ENCODE measurements at regions not wholly inside any gene's neighbourhood (a gene's known extent, or its start where the extent isn't known, plus 50 kb on each side); places are given as distances from the start of the nearest gene placed in this dataset.

DNA sequence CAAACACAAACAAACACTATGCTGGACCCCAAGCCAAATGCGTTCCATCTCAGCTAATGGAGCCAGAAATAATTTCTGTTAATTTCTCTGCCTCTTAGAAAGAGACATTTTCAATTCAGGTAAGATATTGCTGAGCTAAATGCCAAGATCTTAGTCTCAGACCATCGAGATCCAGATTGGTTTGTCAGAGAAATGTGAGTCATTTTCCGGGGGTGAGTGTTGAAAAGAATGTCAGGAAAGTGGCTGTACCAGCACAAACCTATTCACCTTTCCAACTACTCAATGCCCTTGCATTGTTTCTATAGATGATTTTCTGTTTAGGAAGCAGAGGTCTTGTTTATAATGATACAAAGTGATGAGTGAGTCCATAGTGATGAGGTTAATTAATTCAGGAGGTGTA lies 266.8 kb upstream of the TSHZ3 start:
- TF ChIP-seq, protein P1, sequence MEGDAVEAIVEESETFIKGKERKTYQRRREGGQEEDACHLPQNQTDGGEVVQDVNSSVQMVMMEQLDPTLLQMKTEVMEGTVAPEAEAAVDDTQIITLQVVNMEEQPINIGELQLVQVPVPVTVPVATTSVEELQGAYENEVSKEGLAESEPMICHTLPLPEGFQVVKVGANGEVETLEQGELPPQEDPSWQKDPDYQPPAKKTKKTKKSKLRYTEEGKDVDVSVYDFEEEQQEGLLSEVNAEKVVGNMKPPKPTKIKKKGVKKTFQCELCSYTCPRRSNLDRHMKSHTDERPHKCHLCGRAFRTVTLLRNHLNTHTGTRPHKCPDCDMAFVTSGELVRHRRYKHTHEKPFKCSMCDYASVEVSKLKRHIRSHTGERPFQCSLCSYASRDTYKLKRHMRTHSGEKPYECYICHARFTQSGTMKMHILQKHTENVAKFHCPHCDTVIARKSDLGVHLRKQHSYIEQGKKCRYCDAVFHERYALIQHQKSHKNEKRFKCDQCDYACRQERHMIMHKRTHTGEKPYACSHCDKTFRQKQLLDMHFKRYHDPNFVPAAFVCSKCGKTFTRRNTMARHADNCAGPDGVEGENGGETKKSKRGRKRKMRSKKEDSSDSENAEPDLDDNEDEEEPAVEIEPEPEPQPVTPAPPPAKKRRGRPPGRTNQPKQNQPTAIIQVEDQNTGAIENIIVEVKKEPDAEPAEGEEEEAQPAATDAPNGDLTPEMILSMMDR (conservative IDR thresholded peaks at IDR 0.05; ENCODE audit: low read depth), result no peak
- no peak overlapping the region for H3K27ac ChIP-seq
- ChIA-PET POLR2A (ENCODE audit: low non-redundant PET) (no interaction called here), CTCF (no interaction called here)
- DNase-seq (ENCODE audit: low spot score), result no peak

GRCh38 chr19:31617010-31617585 lies 267.9 kb upstream of the TSHZ3 start:
- H3K27ac ChIP-seq, result no peak overlapping the region
- ChIA-PET POLR2A (ENCODE audit: low non-redundant PET) (no interaction called here), CTCF (no interaction called here)
- no peak for DNase-seq (ENCODE audit: low spot score)
- TF ChIP-seq, protein P1 (conservative IDR thresholded peaks at IDR 0.05; ENCODE audit: low read depth), result no peak

GRCh38 chr19:31625056-31625455 lies 275.8 kb upstream of the TSHZ3 start:
- POLR2A ChIA-PET (ENCODE audit: low non-redundant PET), result no interaction called here
- H3K27ac ChIP-seq, result no peak overlapping the region

GRCh38 chr19:31625575-31625974 lies 276.3 kb upstream of the TSHZ3 start:
- ChIA-PET POLR2A (ENCODE audit: low non-redundant PET) (no interaction called here), CTCF (no interaction called here)
- H3K27ac ChIP-seq, result no peak overlapping the region
- no peak for DNase-seq (ENCODE audit: low spot score)
- TF ChIP-seq, protein P1 (conservative IDR thresholded peaks at IDR 0.05; ENCODE audit: low read depth), result no peak

More at GRCh38 chr19:31625056-31625455, 275.8 kb upstream of the TSHZ3 start:
- DNase-seq (ENCODE audit: low spot score), result no peak
- CTCF ChIA-PET, result no interaction called here
- TF ChIP-seq, protein P1 (conservative IDR thresholded peaks at IDR 0.05; ENCODE audit: low read depth), result no peak

DNA sequence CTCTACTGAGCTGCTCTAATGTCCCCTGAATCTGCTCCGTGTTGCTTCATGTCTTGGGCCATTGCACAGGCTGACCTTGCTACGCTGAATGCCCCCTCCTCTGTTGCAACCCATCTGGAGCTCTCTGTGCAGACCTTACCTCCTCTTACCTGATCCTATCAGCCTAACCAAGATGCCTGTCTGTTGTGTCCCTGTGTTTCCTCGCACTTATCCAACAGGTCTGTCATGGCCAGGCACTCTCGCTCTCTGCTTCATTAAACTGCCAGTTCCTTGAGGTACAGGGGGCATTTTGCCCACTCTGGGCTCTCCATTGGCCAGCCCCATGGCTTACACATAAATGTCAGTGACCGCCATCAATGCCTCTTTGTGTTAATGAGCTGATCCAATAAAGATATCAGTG lies 277.7 kb upstream of the TSHZ3 start:
- POLR2A ChIA-PET (ENCODE audit: low non-redundant PET), result no interaction called here
- TF ChIP-seq, protein P1 (conservative IDR thresholded peaks at IDR 0.05; ENCODE audit: low read depth), result no peak
- CTCF ChIA-PET, result no interaction called here
- no peak overlapping the region for H3K27ac ChIP-seq
- no peak for DNase-seq (ENCODE audit: low spot score)

DNA sequence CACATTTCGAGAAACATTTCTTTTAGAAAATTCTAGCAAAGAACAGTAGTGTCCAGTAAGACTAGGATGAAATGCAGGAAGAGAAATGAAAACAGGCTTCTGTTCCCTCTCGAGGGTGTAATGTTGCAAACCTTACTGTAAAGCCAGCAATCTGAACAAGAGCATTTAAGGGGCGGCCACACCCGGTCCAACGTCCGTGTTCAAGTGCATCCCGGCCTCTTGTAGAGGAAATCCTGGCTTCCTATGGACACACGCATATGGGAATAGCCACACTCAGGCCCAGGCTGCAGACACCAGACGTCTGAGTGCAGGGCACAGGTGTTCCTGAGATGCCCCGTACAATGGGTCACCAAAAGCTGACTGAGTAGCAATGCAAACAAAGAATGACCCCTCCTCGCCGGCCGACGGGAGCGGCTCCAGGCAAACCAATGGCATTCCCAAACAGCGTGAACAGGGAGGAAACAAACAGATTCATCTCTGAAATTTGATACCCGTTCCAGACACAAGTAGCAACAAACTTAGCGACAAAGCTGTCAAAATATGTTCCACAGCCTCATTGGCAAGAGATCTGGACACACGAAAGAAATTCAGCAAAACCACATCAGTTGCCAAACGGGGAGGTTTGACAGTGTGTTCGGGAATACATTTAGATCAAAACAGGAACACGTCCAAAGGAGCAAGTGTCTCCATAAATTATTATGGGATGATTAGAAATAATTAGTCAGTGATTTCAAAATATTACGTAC lies 278.6 kb upstream of the TSHZ3 start:
- H3K27ac ChIP-seq, result no peak overlapping the region
- TF ChIP-seq, protein P1 (conservative IDR thresholded peaks at IDR 0.05; ENCODE audit: low read depth), result no peak
- no peak for DNase-seq (ENCODE audit: low spot score)
- POLR2A ChIA-PET (ENCODE audit: low non-redundant PET), result no interaction called here
- CTCF ChIA-PET, result no interaction called here
